B cell (primary cell): ENCODE measurements at regions not wholly inside any gene's neighbourhood (a gene's known extent, or its start where the extent isn't known, plus 50 kb on each side); places are given as distances from the start of the nearest gene placed in this dataset.

Source experiments
- CTCF ChIP-seq: fragments of 200-600 bp; IDR thresholded peaks from one replicate; pipeline ENCODE4 v1.8.0; 2022; ENCODE audit warnings: antibody characterized with exemption, mild to moderate bottlenecking
- EZH2 ChIP-seq: IDR thresholded peaks from 2 replicates; pipeline ENCODE4 v1.6.1; 2012; ENCODE audit warnings: borderline replicate concordance, low read depth, mild to moderate bottlenecking, moderate library complexity, low read length; ENCODE audit not compliant: insufficient read depth, poor library complexity, severe bottlenecking

GRCh38 chrX:98065151-98065550 lies 1181.4 kb downstream of the RPA4 start:
- TF ChIP-seq CTCF (no peak), EZH2 (no peak)
